HPDE6-E6E7 (cell line): ENCODE measurements at regions not wholly inside any gene's neighbourhood (a gene's known extent, or its start where the extent isn't known, plus 50 kb on each side); places are given as distances from the start of the nearest gene placed in this dataset.
A peak's percentile ranks its signal among the peaks of the same experiment; 100 is the strongest.

ENCODE experiments used
- DNase-seq: peaks from one replicate; pipeline ENCODE4 v3.0.0; 2011; ENCODE audit warnings: missing footprints; ENCODE audit errors: extremely low spot score

- DNase-seq = no peak
Observed at GRCh38 chr2:41949091-41949882, 98.5 kb upstream of the PKDCC start.

DNA sequence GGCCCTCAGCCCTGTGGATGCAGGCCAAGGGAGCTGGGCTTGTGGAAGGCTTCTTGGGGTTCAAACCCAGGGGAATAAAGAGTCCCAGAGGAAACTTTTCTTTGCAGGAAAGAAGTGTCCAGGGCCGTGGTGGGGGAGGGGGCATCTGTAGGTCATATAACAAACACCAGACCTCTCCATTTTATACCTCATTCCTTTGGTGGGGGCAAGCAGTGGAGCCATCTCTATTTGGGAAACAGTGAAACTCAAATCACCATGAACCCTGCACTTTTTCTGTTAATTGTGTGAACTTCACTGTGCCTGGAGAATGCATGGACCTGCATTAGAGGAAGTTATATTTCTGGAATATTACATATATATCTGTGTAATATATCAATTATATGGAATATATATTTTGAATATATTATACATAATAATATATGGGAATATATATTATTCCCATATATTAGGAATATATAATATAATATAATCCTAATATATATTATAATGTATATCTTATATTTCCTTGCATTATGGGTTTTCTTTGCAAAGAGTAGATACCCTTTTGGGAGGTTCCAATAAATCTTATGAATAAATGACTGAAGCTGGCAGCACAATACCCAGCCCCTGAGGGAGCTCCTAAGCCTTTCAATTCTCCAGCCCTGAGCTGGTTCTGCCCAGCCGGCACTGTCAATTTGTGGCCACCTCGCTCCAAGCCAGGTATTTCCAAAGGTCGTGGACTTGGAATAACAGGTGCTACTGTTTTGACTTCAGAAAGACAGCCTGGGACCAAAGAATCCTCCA, 97.7 kb upstream of the PKDCC start:
- DNase-seq = no peak

GRCh38 chr2:41950666-41950960, 97.2 kb upstream of the PKDCC start:
- no peak for DNase-seq

DNA sequence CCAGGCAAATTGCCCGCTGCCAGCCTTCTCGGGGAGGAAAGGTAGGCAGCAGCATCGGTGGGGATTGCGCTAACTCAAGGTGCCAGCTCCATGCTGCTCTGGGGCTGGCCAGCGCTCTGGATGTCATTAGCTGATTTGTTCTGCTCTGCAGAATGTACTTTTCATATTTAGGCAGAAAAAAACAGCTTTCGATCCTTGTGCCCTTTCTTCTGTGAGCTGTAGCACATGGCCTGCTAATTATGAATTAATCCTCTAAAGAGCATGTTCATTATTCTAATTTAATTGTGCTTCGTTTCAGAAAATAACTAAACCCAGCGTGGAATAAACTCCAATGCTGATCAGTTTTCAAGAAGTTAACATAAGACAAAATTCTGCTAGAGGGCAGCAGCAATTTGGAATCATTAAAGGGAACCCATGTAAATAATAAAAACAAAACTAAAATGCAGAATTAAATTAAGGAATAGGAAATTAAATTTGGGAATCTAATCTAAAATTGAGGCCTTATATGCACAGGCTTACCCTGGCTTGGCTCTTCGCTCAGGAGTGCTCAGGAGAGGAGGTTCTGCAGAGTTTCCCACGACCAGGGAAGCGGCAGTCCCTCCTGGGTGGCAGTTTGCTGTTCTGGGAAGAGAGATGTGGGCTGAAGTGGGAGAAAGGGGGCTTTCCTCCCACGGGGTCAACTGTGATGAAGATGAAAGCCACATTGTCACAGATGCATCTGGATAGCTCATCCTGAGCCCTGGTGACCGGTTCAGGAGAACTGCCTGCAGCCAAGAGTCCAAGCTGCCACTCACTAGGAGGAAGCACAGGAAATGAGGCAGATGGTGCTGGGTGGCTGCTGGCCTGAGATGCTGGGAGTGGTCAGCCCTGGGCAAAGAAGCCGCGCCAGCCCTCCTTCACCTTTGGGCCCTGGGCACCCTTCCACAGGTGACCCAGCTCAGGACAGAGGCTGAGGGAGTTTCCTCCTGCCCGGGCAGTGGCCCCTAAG, 93.2 kb upstream of the PKDCC start:
- DNase-seq = no peak

DNA sequence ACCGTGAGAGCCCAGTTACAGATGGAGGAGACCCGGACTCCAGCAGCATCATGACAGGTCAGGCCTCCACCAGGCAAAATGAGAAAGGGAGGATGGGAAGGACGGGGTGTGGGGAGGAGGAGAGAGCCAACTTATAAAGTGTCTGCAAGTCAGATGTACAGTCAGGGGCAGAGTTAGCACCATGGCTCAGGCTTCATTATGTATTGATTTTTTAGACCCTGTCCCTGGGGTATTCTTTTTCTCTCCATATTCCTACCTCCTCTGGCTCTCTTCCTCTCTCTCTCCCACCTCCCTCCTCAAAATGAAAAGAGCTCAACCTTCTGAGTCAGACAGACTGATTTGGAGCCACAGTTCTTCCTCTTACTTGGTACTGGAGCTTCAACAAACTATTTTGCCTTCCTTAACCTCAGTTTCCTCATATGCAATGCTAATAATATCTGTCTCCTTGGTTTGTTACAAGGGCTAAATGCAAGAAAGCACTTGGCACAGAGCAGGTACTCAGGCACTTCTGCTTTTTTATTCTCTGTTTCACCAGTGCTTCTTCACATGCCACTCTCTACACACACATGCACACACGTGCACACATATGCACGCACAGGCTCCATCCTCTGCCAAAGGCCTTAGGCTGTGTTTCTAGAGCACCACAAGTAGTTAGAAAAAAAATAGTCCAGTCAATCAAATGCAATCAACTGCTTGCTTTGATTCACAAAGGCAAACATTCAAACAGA, 92.3 kb upstream of the PKDCC start:
- DNase-seq = no peak

DNA sequence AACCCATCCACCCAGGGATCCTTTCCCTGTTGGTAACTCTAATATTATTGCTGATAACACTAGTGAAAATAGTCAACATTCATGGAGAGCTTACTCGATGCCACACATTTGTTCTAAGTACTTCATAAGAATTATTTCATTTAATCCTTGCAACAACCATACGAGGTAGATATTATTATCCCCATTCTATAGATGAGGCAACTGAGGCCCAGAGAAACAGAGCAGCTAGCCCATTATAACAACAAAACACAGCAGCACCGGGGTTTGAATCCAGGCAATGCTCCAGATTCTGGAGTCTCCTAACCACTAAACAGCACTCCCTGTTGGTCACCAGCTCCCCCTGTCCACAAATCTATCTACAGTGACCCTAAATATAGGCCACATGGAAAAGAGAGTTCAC, 90.4 kb upstream of the PKDCC start:
- no peak for DNase-seq

DNA sequence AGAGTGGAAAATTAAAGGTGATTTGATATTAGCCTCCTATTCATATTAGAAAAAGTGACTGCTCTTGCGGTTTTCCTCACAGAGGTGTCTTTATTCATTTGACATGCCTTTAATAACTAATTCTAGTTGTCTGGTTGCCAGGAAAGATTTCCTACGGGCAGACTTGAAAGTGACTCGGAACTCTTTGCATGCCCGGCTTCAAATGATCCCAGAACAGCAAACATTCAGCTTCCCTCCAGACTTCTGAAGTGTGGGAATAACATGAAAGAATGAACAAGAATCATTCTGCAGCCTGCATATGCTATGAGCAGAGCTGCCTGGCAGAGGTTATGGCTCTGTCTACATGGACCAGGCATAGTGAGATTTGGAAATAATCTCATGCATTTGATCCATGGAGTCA, 89.6 kb upstream of the PKDCC start:
- DNase-seq = no peak

DNA sequence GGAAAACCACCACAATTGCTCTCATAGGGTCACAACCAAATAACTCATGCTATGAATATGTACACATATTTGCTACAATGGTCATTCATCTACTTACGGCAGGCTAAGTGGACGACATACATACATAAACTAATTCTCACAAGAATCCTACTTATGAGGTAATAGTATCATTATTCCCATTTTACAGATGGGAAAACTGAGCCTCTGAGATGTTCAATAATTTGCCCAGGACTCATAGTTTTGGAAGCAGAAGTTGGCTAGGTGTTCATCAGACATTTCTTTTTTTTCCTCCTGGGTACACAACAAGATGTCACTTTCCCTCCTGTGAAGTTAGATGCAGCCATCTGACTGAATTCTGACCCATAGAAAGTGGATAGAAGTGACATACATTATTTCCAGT, 89.0 kb upstream of the PKDCC start:
- no peak for DNase-seq

GRCh38 chr2:41959760-41960159, 88.1 kb upstream of the PKDCC start:
- no peak for DNase-seq

DNA sequence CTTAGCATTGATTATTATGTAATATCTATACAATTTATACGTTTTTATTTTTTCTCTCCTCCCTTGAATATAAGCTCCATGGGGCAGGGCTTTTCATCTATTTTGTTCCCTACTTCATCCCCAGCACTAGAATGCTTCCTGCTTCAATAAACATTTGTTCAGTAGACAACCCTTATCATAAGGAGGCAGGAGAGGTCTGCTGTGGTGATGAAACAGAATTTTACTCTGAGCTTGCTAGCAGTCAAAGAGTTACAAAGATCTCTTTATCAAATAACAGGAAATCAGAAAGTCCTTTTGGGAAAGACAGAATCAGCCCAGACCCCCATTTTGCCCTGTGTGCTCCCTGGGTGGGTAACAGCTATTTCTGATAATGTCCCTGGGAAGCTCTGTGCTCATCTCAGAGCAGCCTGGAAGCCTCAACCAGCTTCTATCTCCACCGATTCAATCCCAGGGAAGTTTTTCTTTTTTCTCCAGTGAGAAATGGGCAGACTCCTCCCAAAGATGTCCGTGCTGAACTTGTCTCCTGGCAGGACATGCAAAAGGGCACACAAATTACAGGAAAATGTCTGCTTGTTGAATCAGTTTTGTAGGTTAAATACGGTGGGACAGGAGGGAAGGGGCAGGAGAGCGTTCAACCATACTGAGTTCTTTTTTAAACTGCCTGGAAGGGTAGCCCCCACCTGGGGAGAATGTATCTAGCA, 84.7 kb upstream of the PKDCC start:
- DNase-seq = no peak

- DNase-seq = no peak
Observed at GRCh38 chr2:41963661-41964525, 83.9 kb upstream of the PKDCC start.

GRCh38 chr2:41965173-41965908, 82.5 kb upstream of the PKDCC start:
- no peak for DNase-seq

GRCh38 chr2:41965909-41966295, 81.9 kb upstream of the PKDCC start:
- DNase-seq = no peak

DNA sequence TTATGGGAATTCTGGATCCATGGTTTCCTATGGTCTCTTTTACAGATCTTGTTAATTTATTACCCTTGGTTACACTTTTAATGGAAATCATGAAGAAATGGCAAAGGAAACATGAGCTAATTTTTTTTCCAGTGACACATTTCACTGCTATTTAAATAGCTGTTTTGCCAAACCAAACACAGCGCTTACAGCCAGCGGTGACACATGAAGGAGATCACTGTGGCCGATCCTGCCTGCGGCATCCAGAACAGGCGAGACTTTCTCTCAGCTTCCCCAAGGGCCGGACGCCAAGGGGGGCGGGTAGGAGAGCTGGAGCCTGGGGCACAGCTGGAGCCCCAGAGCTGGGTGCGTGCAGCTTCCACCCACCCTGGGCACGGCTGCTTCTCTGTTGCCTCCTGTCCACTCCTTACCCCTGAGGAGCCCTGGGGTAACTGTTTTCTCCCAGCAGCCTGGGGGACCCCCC, 81.4 kb upstream of the PKDCC start:
- DNase-seq = peak; percentile 57

DNA sequence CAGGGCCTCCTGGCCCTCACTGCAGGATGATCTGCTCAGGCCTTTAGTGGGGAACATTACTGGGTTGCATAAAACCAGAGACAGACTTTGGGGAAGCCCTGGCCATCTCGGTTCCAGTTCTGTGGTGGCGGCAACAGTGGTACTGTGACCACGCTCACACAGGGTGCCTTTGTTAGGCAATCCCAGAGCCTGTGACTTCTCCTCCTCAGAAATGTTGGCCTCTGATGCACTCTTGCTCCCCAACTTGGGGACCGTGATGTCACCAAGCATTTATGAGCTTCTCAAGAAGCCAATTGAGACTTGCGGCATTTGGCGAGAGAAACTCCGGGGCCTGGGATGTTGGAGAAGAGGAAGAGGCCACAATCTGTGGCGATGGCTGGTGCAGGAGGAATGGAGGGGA, 80.9 kb upstream of the PKDCC start:
- no peak for DNase-seq

DNA sequence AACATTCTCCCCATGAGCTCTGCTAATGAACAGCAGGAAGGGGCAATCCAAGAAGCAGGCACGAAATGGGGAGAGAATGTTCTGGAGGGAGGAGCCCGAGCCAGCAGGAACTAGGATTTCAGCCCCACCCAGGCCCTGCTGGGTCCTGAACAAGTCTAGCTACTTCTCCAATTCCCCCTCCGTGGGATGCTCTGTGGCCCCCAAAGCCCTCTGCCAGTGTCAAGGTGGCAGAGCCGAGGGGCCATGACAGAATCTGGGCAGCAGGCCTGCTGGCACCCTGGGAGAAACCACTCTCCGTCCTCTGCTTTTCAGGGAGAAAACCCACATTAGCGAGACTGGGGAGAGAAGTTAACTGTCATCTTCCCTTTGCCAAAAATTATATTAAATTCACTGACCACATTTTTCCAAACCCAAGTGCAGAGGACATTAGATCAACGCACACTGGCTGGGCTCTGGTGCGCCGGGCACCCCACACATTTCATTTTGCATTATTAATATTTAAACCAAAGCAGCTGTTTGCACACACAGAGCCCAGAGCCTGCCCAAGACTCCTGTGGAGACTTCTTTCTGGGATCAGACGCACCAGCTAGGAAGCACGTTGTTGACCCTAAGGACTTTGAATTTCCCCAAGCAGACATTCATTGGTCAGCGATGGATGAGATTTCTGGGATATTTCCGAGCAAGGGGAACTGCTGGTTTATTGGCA, 80.2 kb upstream of the PKDCC start:
- DNase-seq = no peak

DNA sequence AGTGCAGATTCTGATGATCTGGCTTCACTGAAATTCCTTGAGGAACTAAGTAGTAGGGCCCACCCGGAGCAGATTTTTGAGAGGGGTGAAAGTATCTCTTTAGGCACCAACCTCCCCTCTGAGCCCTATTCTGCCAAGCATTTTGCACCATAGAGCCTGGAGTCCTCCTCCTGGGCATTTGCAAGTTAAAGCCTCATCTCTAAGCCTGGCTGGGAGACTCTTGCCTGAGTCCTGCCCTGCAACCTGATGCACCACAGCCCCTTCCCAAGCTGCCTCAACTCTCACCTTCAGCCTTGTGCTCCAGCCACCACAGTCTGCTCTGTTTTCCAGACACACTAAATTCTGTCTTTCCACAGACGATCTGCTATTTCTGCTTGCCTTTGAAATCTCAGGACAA, 79.6 kb upstream of the PKDCC start:
- no peak for DNase-seq

DNA sequence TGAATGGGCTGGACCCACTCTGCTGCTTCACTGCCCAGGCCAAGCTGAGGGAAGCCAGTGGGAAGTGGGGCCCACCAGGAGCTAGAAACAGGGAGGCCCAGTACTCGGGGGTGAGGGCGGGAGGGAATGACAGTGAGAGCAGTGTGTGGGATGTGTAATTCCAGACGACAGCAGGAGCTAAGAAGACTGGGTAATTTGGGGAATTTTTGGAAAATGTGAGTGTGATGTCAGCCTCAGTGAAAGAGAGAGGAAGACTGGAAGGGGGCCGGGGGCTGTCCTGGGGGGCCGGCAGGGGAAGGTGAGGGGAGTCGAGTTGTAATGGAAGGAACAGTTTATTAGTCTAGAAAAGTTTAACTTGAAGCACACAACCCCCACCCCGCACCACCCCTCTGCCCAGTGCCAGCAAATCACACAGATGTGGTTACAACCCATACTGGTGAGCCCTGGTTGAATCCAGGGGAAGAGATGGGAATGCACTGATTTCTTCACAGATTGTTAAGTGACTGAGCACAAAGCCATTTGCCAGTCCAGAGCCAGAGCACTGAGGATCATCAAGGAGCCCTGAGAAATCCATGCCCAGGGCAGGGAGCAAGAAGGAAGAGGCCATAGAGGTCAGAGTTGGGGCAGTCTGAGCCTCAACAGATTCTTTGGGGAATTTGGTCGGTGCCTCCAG, 76.7 kb upstream of the PKDCC start:
- no peak for DNase-seq
